HCT116 (cell line): ENCODE measurements at regions not wholly inside any gene's neighbourhood (a gene's known extent, or its start where the extent isn't known, plus 50 kb on each side); places are given as distances from the start of the nearest gene placed in this dataset.

ENCODE experiments used
- ATAC-seq: fragments of 200-7000 bp; cut with Tn5 transposase; 2 replicates; pipeline ENCODE4 v1.9.1; 2020; ENCODE audit warnings: mild to moderate bottlenecking, moderate library complexity
- BruUV-seq: library from RNA; stranded (reverse); fragments of 400-500 nt; replicated peaks from 2 replicates; lab custom pipeline; 2021; lab: Mats Ljungman, UMichigan
- CTCF ChIA-PET: fragments of 300-600 bp; sonication (Branson Sonifier 250); formaldehyde crosslinking; loops from one replicate; lab custom pipeline; 2021; ENCODE audit warnings: antibody characterized with exemption; lab: Charles Lee
- POLR2A ChIA-PET: fragments of 300-600, 350-600 bp; sonication (Branson Sonifier 250); formaldehyde crosslinking; loops from one replicate; lab custom pipeline; 2021; ENCODE audit warnings: antibody characterized with exemption; lab: Charles Lee
- RAD21 ChIA-PET, 2 experiments: fragments of 300-600 bp; sonication (Branson Sonifier 250); formaldehyde crosslinking; loops; one replicate each; lab custom pipeline; 2023; ENCODE audit warnings: low total read pairs in 2 of 2; ENCODE audit not compliant: uncharacterized antibody in 2 of 2, unreplicated experiment in 2 of 2, low non-redundant PET in 1 of 2; lab: Charles Lee
- DNase-seq: peaks from one replicate; pipeline ENCODE4 v3.0.0-alpha.2; 2010; ENCODE audit warnings: low read depth, low spot score
- H2AFZ ChIP-seq: fragments of 200-600 bp; shearing (Covaris generic), sonication (generic); 2 replicates; pipeline ENCODE4 v1.6.1; 2017; ENCODE audit warnings: low read depth, mixed run types, mixed read lengths, antibody characterized with exemption, low read length; ENCODE audit not compliant: poor library complexity, severe bottlenecking
- H3K27ac ChIP-seq: 2 replicates; pipeline ENCODE4 v1.5.1; 2012; ENCODE audit warnings: low read depth, low read length
- H3K27me3 ChIP-seq: fragments of 200-600 bp; sonication (generic); 2 replicates; pipeline ENCODE4 v1.6.1; 2016; ENCODE audit warnings: mixed run types, low read length, mixed read lengths; ENCODE audit not compliant: insufficient read depth
- H3K36me3 ChIP-seq, 2 experiments: fragments of 200-500 bp in 1 of 2; fragments of 200-600 bp in 1 of 2; sonication (Bioruptor generic) in 1 of 2; sonication (generic) in 1 of 2; 2 replicates each; pipeline versions ENCODE4 v1.5.1 to v1.6.1; 2014 to 2016; ENCODE audit warnings: low read length in 2 of 2, inconsistent platforms in 1 of 2, mixed read lengths in 1 of 2, mixed run types in 1 of 2; ENCODE audit not compliant: insufficient read depth in 2 of 2, control insufficient read depth in 1 of 2
- H3K4me1 ChIP-seq, 2 experiments: fragments of 200-600 bp in 1 of 2; sonication (generic) in 1 of 2; 2 replicates each; pipeline versions ENCODE4 v1.5.1 to v1.6.1; 2012 to 2017; ENCODE audit warnings: low read length in 2 of 2, inconsistent platforms in 1 of 2, mild to moderate bottlenecking in 1 of 2, mixed read lengths in 1 of 2, mixed run types in 1 of 2, moderate library complexity in 1 of 2; ENCODE audit not compliant: insufficient read depth in 2 of 2, control insufficient read depth in 1 of 2
- H3K4me2 ChIP-seq: fragments of 200-600 bp; sonication (generic); 2 replicates; pipeline ENCODE4 v1.6.1; 2017; ENCODE audit warnings: mixed run types, low read length, mixed read lengths
- H3K4me3 ChIP-seq, 2 experiments: fragments of 200-600 bp in 1 of 2; sonication (generic) in 1 of 2; replicated peaks in 1 of 2; 2 replicates each; pipeline ENCODE4 v1.5.1; 2011 to 2016; ENCODE audit warnings: low read length in 2 of 2, control low read depth in 1 of 2, low read depth in 1 of 2, mild to moderate bottlenecking in 1 of 2, mixed read lengths in 1 of 2, mixed run types in 1 of 2
- H3K79me2 ChIP-seq: fragments of 200-600 bp; sonication (generic); 2 replicates; pipeline ENCODE4 v1.6.1; 2017; ENCODE audit warnings: mild to moderate bottlenecking, mixed run types, low read length, moderate library complexity, mixed read lengths; ENCODE audit not compliant: insufficient read depth
- H3K9ac ChIP-seq: fragments of 200-600 bp; sonication (generic); 2 replicates; pipeline ENCODE4 v1.6.1; 2016; ENCODE audit warnings: low read length, mixed read lengths
- H3K9me2 ChIP-seq: fragments of 200-600 bp; sonication (generic), shearing (Covaris generic); 2 replicates; pipeline ENCODE4 v1.6.1; 2017; ENCODE audit warnings: mixed run types, mild to moderate bottlenecking, moderate library complexity; ENCODE audit not compliant: insufficient read depth
- H3K9me3 ChIP-seq, 2 experiments: fragments of 200-500 bp in 1 of 2; fragments of 200-600 bp in 1 of 2; sonication (Bioruptor generic) in 1 of 2; sonication (generic) in 1 of 2; 2 replicates each; pipeline ENCODE4 v1.6.1; 2014 to 2017; ENCODE audit warnings: low read length in 2 of 2, mixed read lengths in 2 of 2, inconsistent platforms in 1 of 2, low read depth in 1 of 2, mild to moderate bottlenecking in 1 of 2, mixed run types in 1 of 2, moderate library complexity in 1 of 2; ENCODE audit not compliant: control insufficient read depth in 1 of 2, insufficient read depth in 1 of 2
- H4K20me1 ChIP-seq: fragments of 200-600 bp; sonication (generic), shearing (Covaris generic); 2 replicates; pipeline ENCODE4 v1.6.1; 2017; ENCODE audit warnings: mixed run types, mild to moderate bottlenecking, moderate library complexity; ENCODE audit not compliant: insufficient read depth
- CBX3 ChIP-seq: IDR thresholded peaks from 2 replicates; pipeline ENCODE4 v1.6.1; 2012; ENCODE audit warnings: low read depth
- EGR1 ChIP-seq: IDR thresholded peaks from 2 replicates; pipeline ENCODE4 v1.6.1; 2012; ENCODE audit warnings: low read depth
- ELF1 ChIP-seq: IDR thresholded peaks from 2 replicates; pipeline ENCODE4 v1.6.1; 2012; ENCODE audit warnings: low read depth, borderline replicate concordance
- EZH2 ChIP-seq: fragments of 200-600 bp; sonication (generic); IDR thresholded peaks from 2 replicates; pipeline ENCODE4 v1.6.1; 2017; ENCODE audit warnings: antibody characterized with exemption, mixed run types
- EZH2phosphoT487 ChIP-seq: fragments of 200-600 bp; IDR thresholded peaks from 2 replicates; pipeline ENCODE4 v1.6.1; 2018; ENCODE audit warnings: antibody characterized with exemption, borderline replicate concordance
- FOSL1 ChIP-seq: IDR thresholded peaks from 2 replicates; pipeline ENCODE4 v1.6.1; 2012; ENCODE audit warnings: low read depth
- JUND ChIP-seq: IDR thresholded peaks from 2 replicates; pipeline ENCODE4 v1.6.1; 2012
- POLR2A ChIP-seq: IDR thresholded peaks from 2 replicates; pipeline ENCODE4 v1.7.0; 2011; ENCODE audit warnings: borderline replicate concordance; ENCODE audit not compliant: insufficient read depth, insufficient read length; ENCODE audit errors: extremely low read depth
- POLR2AphosphoS5 ChIP-seq: IDR thresholded peaks from 2 replicates; pipeline ENCODE4 v1.6.1; 2011; ENCODE audit warnings: mild to moderate bottlenecking, low read depth, low read length, moderate library complexity
- RAD21 ChIP-seq: IDR thresholded peaks from 2 replicates; pipeline ENCODE4 v1.6.1; 2012; ENCODE audit warnings: low read depth, mild to moderate bottlenecking
- SP1 ChIP-seq: IDR thresholded peaks from 2 replicates; pipeline ENCODE4 v1.6.1; 2012; ENCODE audit warnings: low read depth
- YY1 ChIP-seq: IDR thresholded peaks from 2 replicates; pipeline ENCODE4 v1.6.1; 2011; ENCODE audit warnings: low read length, low read depth, moderate library complexity, mild to moderate bottlenecking; ENCODE audit not compliant: insufficient replicate concordance; ENCODE audit errors: extremely low read depth
- ZBTB33 ChIP-seq: IDR thresholded peaks from 2 replicates; pipeline ENCODE4 v1.6.1; 2011; ENCODE audit warnings: mild to moderate bottlenecking, low read length, moderate library complexity; ENCODE audit not compliant: insufficient replicate concordance; ENCODE audit errors: extremely low read depth
- ZFX ChIP-seq: fragments of 450-650 bp; IDR thresholded peaks from 2 replicates; pipeline ENCODE4 v1.6.1; 2017
- intact Hi-C: fragments of 100-400 bp; cut with micrococcal nuclease; formaldehyde crosslinking; loops from 2 replicates; pipeline ENCODE4 v1.10.0; 2022
- TF ChIP-seq, protein P1 (sequence below): IDR thresholded peaks from 2 replicates; pipeline ENCODE4 v1.6.1; 2012; ENCODE audit warnings: low read depth

- DNase-seq (no peak), ATAC-seq (no peak)
- no TSS peak for BruUV-seq
- RAD21 ChIA-PET: no interaction called here
- Histone ChIP-seq H3K9ac (no peak overlapping the region), H3K9me2 (no peaks in the 10 kb centered on the region), H3K79me2 (no peaks in the 10 kb centered on the region), H3K4me3 (no peak overlapping the region), H3K36me3 (no peaks in the 10 kb centered on the region), H4K20me1 (no peaks in the 10 kb centered on the region), H3K27me3 (no peaks in the 10 kb centered on the region), H2AFZ (no peak overlapping the region), H3K27ac (no peak overlapping the region), H3K4me2 (no peak overlapping the region), H3K4me1 (no peaks in the 10 kb centered on the region)
- CTCF ChIA-PET: no interaction called here
- intact Hi-C loops: no loop called here
- TF ChIP-seq ZBTB33: no peak
- no peak for TF ChIP-seq POLR2AphosphoS5
- TF ChIP-seq RAD21: no peak
- TF ChIP-seq, protein P1, sequence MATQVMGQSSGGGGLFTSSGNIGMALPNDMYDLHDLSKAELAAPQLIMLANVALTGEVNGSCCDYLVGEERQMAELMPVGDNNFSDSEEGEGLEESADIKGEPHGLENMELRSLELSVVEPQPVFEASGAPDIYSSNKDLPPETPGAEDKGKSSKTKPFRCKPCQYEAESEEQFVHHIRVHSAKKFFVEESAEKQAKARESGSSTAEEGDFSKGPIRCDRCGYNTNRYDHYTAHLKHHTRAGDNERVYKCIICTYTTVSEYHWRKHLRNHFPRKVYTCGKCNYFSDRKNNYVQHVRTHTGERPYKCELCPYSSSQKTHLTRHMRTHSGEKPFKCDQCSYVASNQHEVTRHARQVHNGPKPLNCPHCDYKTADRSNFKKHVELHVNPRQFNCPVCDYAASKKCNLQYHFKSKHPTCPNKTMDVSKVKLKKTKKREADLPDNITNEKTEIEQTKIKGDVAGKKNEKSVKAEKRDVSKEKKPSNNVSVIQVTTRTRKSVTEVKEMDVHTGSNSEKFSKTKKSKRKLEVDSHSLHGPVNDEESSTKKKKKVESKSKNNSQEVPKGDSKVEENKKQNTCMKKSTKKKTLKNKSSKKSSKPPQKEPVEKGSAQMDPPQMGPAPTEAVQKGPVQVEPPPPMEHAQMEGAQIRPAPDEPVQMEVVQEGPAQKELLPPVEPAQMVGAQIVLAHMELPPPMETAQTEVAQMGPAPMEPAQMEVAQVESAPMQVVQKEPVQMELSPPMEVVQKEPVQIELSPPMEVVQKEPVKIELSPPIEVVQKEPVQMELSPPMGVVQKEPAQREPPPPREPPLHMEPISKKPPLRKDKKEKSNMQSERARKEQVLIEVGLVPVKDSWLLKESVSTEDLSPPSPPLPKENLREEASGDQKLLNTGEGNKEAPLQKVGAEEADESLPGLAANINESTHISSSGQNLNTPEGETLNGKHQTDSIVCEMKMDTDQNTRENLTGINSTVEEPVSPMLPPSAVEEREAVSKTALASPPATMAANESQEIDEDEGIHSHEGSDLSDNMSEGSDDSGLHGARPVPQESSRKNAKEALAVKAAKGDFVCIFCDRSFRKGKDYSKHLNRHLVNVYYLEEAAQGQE: no peak
- no peak for TF ChIP-seq CBX3
- TF ChIP-seq YY1: no peak
- TF ChIP-seq POLR2A: no peak
- no peak for TF ChIP-seq FOSL1
- no peak for TF ChIP-seq EGR1
- no peak for TF ChIP-seq JUND
- TF ChIP-seq EZH2phosphoT487: no peak
- no peak for TF ChIP-seq ZFX
- TF ChIP-seq SP1: no peak
- no peak for TF ChIP-seq ELF1
- TF ChIP-seq EZH2: no peak
- TF ChIP-seq, all 23 proteins: peak for 0
- POLR2A ChIA-PET: no interaction called here
- H3K9me3 ChIP-seq: no peaks in the 10 kb centered on the region
Observed at GRCh38 chr13:87570669-87571068, 100.5 kb upstream of the SLITRK5 start.
